Upper lobe of left lung (tissue), 4 donors: ENCODE measurements at regions not wholly inside any gene's neighbourhood (a gene's known extent, or its start where the extent isn't known, plus 50 kb on each side); places are given as distances from the start of the nearest gene placed in this dataset.
A peak's percentile ranks its signal among the peaks of the same experiment; 100 is the strongest.

Experiments
- EP300 ChIP-seq, 4 donors: sonication (generic); formaldehyde crosslinking; IDR thresholded peaks; one replicate each; pipeline ENCODE4 v1.5.1; 2017; ENCODE audit warnings: antibody characterized with exemption in 4 of 4, control low read depth in 2 of 4
- TF ChIP-seq, protein P1 (sequence below), 6 experiments: fragments of 450-650 bp in 4 of 6; fragments of 200-600 bp in 2 of 6; sonication (generic) in 2 of 6; IDR thresholded peaks; one replicate each; pipeline ENCODE4 v1.5.1; 2016 to 2019; ENCODE audit warnings: antibody characterized with exemption in 6 of 6

- peak in 1 of 4 donors; percentile 24 for TF ChIP-seq EP300 (IDR thresholded peaks at IDR 0.05)
- TF ChIP-seq, protein P1, sequence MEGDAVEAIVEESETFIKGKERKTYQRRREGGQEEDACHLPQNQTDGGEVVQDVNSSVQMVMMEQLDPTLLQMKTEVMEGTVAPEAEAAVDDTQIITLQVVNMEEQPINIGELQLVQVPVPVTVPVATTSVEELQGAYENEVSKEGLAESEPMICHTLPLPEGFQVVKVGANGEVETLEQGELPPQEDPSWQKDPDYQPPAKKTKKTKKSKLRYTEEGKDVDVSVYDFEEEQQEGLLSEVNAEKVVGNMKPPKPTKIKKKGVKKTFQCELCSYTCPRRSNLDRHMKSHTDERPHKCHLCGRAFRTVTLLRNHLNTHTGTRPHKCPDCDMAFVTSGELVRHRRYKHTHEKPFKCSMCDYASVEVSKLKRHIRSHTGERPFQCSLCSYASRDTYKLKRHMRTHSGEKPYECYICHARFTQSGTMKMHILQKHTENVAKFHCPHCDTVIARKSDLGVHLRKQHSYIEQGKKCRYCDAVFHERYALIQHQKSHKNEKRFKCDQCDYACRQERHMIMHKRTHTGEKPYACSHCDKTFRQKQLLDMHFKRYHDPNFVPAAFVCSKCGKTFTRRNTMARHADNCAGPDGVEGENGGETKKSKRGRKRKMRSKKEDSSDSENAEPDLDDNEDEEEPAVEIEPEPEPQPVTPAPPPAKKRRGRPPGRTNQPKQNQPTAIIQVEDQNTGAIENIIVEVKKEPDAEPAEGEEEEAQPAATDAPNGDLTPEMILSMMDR (IDR thresholded peaks at IDR 0.05) = no peak
Observed at GRCh38 chr6:25178336-25179035, 100.7 kb upstream of the CARMIL1 start.
